ENCODE measurements at regions not wholly inside any gene's neighbourhood (a gene's known extent, or its start where the extent isn't known, plus 50 kb on each side); places are given as distances from the start of the nearest gene placed in this dataset.

GRCh38 chr22:48894064-48894671 is 933.5 kb downstream of the BRD1 start:
- 0 to 83% (median 47%) methylated on average over 1 to 12 of the region's 23 CpGs; no CpG with 5 or more reads in 4 of the 10 experiments for WGBS, 10 experiments
- H3K4me1 ChIP-seq (replicated peaks in 1 of 2), result no peaks in the 10 kb centered on the region
- no peak overlapping the region for H3K4me3 ChIP-seq
- no peak overlapping the region for H3K27ac ChIP-seq
- no peak for ATAC-seq (replicated peaks in 6 of 8)
- in situ Hi-C loops (cut with MboI; ENCODE audit: low pct_unique_long_range_greater_than_20kb in 2 of 9, low sequenced_read_pairs in 9 of 9, unreplicated experiment in 9 of 9), result no loop called here

DNA sequence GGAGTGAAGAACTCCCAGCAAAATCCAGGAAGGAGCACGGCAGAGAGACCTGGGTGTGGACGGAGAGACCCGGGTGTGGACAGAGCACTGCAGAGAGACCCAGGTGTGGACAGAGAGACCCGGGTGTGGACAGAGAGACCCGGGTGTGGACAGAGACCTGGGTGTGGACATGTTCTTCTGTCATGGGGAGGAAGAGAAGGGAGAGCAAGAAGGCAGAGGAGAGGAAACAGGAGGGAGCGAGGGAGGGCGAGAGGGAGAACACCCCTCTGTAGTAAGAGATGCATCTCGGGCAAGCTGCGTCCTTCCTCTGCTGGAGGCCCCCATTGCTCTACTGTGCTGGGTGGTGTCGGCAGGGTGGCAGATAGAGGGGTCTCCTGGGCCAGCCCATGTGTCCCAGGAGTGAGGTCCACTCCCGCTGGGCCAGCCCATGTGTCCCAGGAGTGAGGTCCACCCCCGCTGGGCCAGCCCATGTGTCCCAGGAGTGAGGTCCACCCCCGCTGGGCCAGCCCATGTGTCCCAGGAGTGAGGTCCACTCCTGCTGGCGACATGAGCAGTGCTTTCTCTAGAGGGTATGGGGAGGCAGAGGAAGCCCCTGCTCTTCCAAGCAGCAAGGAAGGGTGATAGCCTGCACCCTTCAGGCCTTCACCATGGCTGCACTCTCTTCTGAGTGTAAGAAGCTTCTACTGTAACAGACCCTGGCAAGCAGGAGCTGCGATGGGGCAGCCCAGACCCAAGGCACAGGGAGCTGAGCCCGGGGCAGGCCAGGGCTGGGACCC is 934.2 kb downstream of the BRD1 start:
- 29 to 100% (median 75%) methylated on average over 1 to 7 of the region's 16 CpGs; no CpG with 5 or more reads in 4 of the 10 experiments for WGBS, 10 experiments
- in situ Hi-C loops (cut with MboI; ENCODE audit: low pct_unique_long_range_greater_than_20kb in 2 of 9, low sequenced_read_pairs in 9 of 9, unreplicated experiment in 9 of 9), result no loop called here
- no peak overlapping the region for H3K27ac ChIP-seq
- no peak overlapping the region for H3K4me3 ChIP-seq
- H3K4me1 ChIP-seq (replicated peaks in 1 of 2), result no peaks in the 10 kb centered on the region
- ATAC-seq (replicated peaks in 6 of 8), result peak in 1 of 8 experiments; percentile 44

- Histone ChIP-seq H3K4me3 (no peak overlapping the region), H3K4me1 (replicated peaks in 1 of 2) (no peaks in the 10 kb centered on the region), H3K27ac (no peak overlapping the region)
- 0 to 80% (median 41%) methylated on average over 1 to 8 of the region's 14 CpGs; no CpG with 5 or more reads in 6 of the 10 experiments for WGBS, 10 experiments
- in situ Hi-C loops (cut with MboI; ENCODE audit: low pct_unique_long_range_greater_than_20kb in 2 of 9, low sequenced_read_pairs in 9 of 9, unreplicated experiment in 9 of 9), result no loop called here
- ATAC-seq (replicated peaks in 6 of 8), result no peak
These were observed 934.9 kb downstream of the BRD1 start for GRCh38 chr22:48892578-48893287.

- 5 to 83% (median 17%) methylated on average over 1 to 6 of the region's 9 CpGs; no CpG with 5 or more reads in 1 of the 10 experiments for WGBS, 10 experiments
- in situ Hi-C loops (cut with MboI; ENCODE audit: low pct_unique_long_range_greater_than_20kb in 2 of 9, low sequenced_read_pairs in 9 of 9, unreplicated experiment in 9 of 9), result no loop called here
- ATAC-seq (replicated peaks in 6 of 8), result no peak
- Histone ChIP-seq H3K4me3 (no peak overlapping the region), H3K4me1 (replicated peaks in 1 of 2) (no peaks in the 10 kb centered on the region), H3K27ac (no peak overlapping the region)
These were observed 935.7 kb downstream of the BRD1 start for GRCh38 chr22:48891688-48892577.

DNA sequence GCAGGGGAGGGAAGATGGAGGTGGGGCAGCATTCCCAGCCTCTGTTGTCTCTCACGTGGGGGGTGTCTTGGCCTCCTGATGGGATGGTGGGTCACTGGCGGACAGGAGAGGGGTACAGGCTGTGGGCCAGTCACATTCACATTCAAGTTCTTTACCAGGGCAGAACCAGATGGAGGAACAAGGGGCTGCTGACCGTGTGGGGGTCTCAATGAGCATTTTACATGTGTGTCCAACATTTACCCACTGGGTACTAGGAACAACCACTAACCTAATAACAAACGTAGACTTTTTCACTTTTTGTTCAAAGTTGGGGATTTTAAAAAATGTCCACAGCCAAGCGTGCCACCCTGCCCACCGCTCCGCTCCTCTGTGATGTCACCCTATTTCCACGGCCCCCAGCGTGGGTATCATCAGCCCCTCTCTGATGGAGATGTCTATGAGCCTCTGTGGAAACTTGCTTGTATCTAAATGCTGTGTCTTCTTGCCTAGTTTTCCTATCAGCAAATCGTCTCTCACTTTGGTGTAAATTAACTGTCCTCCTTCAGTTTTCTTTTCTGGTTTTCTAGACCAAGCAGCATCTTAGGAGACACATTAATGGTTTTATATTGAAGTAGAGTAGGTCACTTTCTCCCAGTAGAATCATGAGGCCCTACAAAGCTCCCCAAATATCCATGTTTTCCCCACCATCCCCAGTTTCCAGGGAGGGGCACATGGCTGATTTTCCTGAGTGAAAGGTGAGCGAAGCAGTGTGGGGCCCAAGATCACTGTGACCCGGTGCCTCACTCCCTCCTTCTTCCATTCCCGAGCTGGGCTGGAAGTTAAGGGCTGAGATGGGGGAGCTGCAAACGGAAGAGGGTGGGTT is 936.7 kb downstream of the BRD1 start:
- in situ Hi-C loops (cut with MboI; ENCODE audit: low pct_unique_long_range_greater_than_20kb in 2 of 9, low sequenced_read_pairs in 9 of 9, unreplicated experiment in 9 of 9), result no loop called here
- Histone ChIP-seq H3K4me1 (replicated peaks in 1 of 2) (no peaks in the 10 kb centered on the region), H3K4me3 (no peak overlapping the region), H3K27ac (no peak overlapping the region)
- WGBS, 10 experiments, result 24 to 85% (median 37%) methylated on average over 2 to 13 of the region's 14 CpGs; no CpG with 5 or more reads in 1 of the 10 experiments
- no peak for ATAC-seq (replicated peaks in 6 of 8)

DNA sequence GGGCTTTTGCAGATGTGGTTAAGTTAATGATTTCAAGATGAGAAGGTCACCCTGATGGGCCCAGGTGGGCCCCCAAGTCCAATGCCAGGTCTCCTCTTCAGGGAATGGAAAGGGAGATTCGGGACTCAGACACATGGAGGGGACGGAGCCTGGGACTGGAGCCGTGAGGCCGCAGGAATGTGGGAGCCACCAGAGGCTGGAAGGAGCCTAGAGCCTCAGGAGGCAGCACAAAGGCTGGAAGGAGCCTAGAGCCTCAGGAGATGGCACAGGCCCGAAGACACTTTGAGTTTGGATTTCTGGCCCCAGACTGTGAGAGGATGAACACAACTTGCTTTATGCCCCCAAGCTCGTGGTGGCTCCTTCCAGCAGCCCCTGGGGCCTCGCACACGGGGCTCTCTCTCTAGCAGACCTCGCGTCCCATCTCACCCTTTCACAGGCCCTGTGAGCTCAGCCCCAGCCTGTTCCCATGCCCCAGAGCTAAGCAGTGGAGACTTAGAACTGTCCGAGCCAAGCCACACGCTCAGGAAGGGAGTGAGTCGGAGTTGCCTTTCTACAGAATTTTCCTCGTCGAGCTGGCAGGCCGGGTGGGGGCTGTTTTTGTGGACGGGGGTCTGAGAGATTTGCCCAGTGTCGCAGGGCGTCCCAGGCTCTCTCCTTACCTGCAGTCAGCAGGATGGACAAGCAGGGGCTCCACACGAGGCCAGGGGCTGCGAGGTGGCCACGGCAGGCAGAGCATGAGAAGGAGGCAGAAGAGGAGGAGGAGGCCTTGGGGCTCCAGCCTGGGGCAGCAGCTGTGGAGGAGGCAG is 937.6 kb downstream of the BRD1 start:
- no peak for ATAC-seq (replicated peaks in 6 of 8)

DNA sequence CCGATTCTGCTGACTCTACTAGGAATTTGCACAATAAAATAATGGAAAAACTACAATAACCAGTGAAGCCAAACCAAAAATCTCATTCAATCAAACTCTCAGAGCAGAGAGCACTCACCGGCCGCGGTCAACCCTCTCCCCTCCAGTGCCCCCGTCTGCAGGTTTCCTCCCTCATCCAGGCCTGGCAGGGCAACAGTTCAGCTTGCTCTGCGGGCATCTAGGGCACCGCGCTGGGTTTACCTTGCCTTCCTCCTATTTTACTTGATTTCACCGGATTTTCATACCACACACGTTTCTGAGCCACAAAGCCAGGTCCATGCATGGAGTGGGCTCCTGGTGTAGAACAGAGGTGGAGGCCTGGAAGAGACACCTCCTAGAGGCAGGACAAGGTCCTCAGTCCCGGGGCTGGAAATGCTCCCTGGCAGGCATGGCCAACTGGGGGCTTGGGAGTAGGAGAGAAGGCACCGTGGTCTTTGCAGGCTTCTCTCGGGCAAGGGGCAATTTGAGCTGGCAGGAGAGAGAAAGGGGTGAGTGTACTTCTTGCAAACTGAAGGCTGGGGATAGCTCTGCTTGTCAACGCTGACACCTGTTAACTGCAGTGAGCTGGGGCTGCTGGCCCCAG is 938.4 kb downstream of the BRD1 start:
- no peaks in the 10 kb centered on the region for H3K4me1 ChIP-seq (replicated peaks in 1 of 2)
- in situ Hi-C loops (cut with MboI; ENCODE audit: low pct_unique_long_range_greater_than_20kb in 2 of 9, low sequenced_read_pairs in 9 of 9, unreplicated experiment in 9 of 9), result no loop called here
- H3K27ac ChIP-seq, result no peak overlapping the region
- no peak overlapping the region for H3K4me3 ChIP-seq
- WGBS, 10 experiments, result 36 to 90% (median 53%) methylated on average over 1 to 10 of the region's 14 CpGs; no CpG with 5 or more reads in 2 of the 10 experiments
- ATAC-seq (replicated peaks in 6 of 8), result no peak

More for the DNA sequence above, 937.6 kb downstream of the BRD1 start:
- H3K27ac ChIP-seq, result no peak overlapping the region
- in situ Hi-C loops (cut with MboI; ENCODE audit: low pct_unique_long_range_greater_than_20kb in 2 of 9, low sequenced_read_pairs in 9 of 9, unreplicated experiment in 9 of 9), result no loop called here
- H3K4me1 ChIP-seq (replicated peaks in 1 of 2), result no peaks in the 10 kb centered on the region
- 6 to 100% (median 38%) methylated on average over 1 to 14 of the region's 22 CpGs; no CpG with 5 or more reads in 2 of the 10 experiments for WGBS, 10 experiments
- H3K4me3 ChIP-seq, result no peak overlapping the region

DNA sequence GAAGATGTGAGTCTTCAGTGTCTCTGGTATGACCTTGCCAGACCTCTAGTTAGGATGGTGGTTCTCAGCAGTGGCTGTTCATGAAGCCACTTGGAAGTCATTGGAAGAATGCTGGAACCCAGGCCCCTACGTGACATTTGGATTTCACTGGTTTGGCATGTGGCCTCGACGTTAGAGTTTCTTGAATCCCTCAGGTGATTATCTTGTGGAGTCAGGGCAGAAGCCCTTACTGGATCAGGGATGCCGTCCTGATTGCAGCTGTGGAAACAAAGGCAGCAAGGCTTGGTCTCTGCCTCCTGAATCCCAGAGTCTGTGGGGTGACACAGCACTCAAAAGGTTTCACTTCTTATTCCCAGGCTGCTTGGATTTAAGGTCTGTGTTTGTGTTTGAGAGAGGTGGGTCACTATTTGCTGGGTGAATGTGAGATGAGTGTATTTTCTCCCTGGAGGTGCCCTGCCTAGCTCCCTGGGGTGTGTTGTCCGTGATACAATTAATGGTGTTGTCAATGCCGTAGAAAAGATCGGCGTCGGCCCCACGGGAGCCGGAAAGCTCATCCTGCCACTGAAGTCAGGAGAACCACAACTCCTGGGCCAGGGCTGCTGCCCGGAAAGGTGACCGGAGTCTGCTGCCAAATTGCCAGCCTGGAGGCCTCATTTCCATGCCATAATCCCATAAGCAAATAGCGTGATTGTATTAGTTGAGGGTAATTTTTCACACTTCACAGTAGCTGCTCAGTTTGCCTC is 939.0 kb downstream of the BRD1 start:
- Histone ChIP-seq H3K4me1 (replicated peaks in 1 of 2) (no peaks in the 10 kb centered on the region), H3K27ac (no peak overlapping the region), H3K4me3 (no peak overlapping the region)
- in situ Hi-C loops (cut with MboI; ENCODE audit: low pct_unique_long_range_greater_than_20kb in 2 of 9, low sequenced_read_pairs in 9 of 9, unreplicated experiment in 9 of 9), result no loop called here
- no peak for ATAC-seq (replicated peaks in 6 of 8)
- WGBS, 10 experiments, result 44 to 100% (median 81%) methylated on average over 1 to 9 of the region's 14 CpGs; no CpG with 5 or more reads in 3 of the 10 experiments

DNA sequence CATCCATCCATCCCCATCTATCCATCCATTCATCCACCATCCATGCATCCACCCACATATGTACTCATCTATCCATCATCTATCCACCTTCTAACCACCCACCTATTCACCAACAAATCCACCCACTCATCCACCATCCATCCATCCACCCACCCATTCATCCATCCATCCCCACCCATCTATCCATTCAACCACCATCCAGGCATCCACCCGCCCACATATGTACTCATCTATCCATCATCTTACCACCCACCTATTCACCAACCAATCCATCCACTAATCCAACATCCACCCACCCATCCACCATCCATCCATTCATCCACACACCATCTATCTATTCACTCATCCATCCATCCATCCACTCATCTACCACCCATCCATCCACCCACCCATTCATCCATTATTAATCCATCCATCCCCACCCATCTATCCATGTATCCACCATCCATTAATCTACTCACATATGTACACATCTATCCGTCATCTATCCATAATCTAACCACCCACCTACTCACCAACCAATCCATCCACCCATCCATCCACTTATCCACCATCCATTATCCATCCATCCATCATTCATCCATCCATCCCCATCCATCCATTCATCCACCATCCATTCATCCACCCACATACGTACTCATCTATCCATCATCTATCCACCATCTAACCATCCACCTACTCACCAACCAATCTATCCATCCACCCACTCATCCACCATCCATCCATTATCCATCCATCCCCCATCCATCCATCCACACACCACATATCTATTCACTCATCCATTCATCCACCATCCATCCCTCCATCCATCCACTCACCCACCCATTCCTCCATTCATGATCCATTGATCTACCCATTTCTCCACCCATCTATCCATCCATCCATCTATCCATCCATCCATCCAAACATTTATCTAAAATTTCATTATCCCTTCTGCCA is 940.0 kb downstream of the BRD1 start:
- no peaks in the 10 kb centered on the region for H3K4me1 ChIP-seq (replicated peaks in 1 of 2)
- no peak overlapping the region for H3K4me3 ChIP-seq
- no peak overlapping the region for H3K27ac ChIP-seq
- in situ Hi-C loops (cut with MboI; ENCODE audit: low pct_unique_long_range_greater_than_20kb in 2 of 9, low sequenced_read_pairs in 9 of 9, unreplicated experiment in 9 of 9), result no loop called here
- ATAC-seq (replicated peaks in 6 of 8), result no peak
- 0 to 95% (median 50%) methylated on average over 1 to 3 of the region's 3 CpGs; no CpG with 5 or more reads in 3 of the 10 experiments for WGBS, 10 experiments
